GM18519 (cell line): ENCODE measurements at regions not wholly inside any gene's neighbourhood (a gene's known extent, or its start where the extent isn't known, plus 50 kb on each side); places are given as distances from the start of the nearest gene placed in this dataset.

Experiments
- ATAC-seq: cut with Tn5 transposase; IDR thresholded peaks from one replicate; pipeline ENCODE4 v1.9.1; 2021; ENCODE audit warnings: mild to moderate bottlenecking, moderate library complexity; ENCODE audit not compliant: unreplicated experiment, low FRiP score

DNA sequence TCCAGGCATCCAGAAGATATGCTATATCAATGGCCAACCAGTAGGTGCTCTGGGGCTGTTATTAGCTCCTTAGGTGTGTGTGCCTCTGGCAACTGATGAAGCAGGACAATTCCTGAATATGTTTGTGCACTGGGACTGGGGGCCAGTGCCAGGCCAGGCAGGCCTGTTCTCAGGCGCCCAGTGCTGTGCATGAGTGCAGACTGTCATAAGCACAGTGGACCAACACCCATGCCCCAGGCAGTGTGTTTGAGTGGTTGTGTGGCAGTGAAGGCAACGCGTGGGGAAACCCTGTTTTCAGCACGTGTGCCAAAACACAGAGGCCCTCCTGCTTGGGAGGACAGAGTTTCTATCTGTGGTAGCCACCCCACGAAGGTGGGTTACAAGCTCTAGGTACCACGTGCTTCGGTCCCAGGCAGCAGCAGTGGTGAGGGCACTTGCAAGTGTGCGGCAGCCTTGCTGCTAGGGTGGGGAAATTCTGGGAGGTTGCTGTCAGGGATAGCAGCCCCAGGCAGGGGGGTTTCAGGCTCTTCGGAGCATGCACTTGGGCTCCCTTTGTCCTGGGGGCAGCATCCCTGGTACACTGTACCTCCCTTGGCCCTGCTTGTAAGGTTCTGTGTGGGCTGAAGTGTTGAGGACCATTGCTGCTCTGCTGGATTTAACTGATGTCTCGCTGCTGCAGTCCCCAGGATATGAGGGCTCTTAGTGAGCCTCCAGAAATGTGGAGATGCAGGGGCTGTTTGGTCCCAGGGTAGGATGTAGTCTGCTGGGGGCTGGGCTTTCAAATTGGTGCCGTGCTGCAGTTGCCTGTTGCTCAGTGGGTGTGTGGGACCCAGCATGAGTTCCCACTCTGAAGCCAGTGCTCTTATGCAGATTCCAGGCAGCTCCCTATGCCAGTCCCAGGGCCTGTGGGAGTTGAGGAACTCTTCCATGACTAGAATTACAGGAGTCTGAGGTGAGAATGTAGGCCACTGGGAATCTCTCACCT is 280.9 kb downstream of the RPRM start:
- no peak for ATAC-seq

DNA sequence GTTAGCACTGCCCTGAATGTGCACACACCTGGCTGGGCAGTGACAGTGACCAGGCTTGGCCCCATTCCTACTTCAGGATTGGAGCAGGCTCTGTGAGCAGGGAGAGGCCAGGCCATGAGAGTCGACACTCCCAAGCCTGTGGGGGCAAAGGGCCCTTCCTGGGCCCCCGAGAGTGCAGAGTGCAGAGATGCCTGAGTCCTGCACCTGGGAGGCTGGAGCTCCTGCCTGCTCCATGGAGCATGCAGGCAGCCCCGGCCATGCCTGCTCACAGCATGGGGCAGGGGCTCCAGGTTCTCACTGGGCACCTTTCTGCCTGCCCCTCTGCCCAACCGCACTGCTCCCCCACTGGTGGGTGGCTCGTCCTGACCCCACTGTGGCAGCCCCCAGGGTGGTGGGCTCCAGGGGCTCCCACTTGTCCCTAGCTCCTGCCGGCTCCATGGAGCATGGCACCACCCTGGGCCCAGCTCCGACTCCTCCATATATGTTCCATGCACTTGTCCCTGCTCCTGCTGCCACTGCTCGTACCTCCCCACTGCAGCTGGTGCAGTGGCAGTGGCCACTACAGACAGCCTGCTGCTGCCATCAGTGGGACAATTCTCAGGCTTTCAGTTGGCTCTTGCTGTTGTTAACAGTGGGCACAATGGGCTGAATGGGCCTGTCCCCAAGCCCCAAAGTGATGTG is 282.0 kb downstream of the RPRM start:
- ATAC-seq: no peak

GRCh38 chr2:153195342-153195741 is 283.2 kb downstream of the RPRM start:
- no peak for ATAC-seq

- ATAC-seq: no peak
Measured at GRCh38 chr2:153189091-153189888, 289.3 kb downstream of the RPRM start.

DNA sequence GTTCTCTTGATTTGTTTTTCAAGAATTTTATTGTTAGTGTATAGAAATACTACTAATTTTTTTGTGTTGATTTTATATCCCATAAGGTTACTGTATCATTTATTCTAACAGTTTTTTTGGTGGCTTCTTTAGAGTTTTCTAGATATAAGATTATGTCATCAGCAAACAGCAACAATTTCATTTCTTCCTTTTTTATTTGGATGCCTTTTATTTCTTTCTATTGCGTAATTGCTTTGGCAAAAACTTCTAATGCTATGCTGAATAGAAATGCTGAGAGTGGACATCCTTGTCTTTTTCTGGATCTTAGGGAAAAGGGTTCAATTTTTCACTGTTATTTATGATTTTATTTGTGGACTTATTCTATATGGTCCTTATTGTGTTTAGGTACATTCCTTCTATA is 298.8 kb downstream of the RPRM start:
- ATAC-seq: no peak

DNA sequence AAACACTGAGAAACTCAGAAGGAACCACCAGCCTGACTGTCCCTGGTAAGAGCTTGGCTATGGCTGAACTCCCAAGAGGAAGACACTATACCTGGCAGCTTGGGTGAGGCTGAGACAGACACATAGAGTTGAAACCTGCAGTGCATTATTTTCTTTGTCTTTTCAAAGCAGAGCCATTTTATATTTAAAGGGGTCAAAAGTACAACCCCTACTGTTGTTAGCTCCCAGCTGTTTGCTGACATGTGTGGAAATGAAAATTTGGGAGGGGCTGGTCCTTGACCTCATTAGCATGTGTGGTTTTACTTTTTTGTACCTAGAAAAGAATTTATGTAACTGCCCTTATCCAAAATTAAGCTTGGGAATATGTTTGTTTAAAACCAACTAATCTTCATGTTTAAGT is 309.0 kb downstream of the RPRM start:
- ATAC-seq: no peak

- ATAC-seq: no peak
Measured at GRCh38 chr2:153165021-153165420, 313.5 kb downstream of the RPRM start.

- no peak for ATAC-seq
Measured at GRCh38 chr2:153163055-153163454, 315.5 kb downstream of the RPRM start.

- no peak for ATAC-seq
Measured at GRCh38 chr2:153156743-153157142, 321.8 kb downstream of the RPRM start.

- no peak for ATAC-seq
Measured at GRCh38 chr2:153152036-153152435, 326.5 kb downstream of the RPRM start.

DNA sequence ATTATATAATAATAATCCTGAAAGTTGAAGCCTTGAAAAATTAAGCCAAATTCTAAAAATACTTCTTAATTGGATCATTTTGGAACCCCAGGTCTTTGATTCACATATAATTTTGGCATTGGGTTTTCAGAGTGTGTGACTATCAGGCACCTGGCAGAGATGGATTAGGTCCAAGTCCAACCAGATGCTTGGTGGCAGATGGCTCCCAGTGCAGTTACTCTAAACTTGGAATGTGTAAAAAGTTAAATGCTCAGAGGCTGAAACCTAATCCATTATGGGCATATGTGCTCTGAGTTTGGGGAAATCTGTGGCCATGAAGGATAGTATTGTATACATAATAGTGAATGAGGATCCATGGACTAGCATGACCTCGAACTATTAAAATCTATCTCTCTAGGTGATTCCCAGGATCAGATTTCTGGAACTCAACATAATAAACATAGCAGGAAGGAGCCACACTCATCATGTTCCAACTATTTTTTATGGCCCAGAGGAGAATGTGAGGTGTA is 333.0 kb downstream of the RPRM start:
- no peak for ATAC-seq

- ATAC-seq: no peak
Measured at GRCh38 chr2:153143540-153143939, 335.0 kb downstream of the RPRM start.

- ATAC-seq: no peak
Measured at GRCh38 chr2:153140498-153140897, 338.1 kb downstream of the RPRM start.

DNA sequence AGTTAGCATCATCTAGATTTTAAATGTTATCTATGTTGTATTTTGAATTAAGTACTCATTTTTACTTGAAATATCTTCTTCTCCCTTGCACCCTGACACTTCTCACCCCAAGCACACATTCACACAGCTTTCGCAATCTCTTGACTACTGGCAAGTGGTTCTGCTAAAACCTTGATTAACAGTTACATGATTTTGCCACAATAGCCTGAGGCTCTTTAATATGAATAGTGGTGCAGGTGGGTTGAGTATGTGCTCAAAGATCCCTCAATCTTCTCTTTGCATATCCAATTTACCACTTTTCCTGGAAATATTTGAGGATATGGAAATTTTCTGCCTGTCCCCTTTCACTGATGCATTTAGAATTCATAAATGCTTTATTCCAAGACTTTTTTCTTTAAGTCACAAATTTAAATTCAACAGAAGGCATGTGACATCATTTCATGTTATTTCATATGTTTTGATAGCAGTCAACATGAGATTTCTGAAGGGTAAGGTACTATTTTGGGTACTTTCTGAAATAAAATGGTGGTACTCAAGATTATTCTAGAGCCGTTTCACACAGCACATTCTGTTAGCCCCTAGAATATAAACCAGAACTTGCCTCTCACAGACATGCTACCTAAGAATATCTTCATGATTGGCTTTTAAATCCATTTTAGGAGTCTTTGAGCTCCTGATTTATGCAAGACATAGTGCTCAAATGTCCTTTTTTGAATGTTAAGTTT is 339.7 kb downstream of the RPRM start:
- no peak for ATAC-seq

DNA sequence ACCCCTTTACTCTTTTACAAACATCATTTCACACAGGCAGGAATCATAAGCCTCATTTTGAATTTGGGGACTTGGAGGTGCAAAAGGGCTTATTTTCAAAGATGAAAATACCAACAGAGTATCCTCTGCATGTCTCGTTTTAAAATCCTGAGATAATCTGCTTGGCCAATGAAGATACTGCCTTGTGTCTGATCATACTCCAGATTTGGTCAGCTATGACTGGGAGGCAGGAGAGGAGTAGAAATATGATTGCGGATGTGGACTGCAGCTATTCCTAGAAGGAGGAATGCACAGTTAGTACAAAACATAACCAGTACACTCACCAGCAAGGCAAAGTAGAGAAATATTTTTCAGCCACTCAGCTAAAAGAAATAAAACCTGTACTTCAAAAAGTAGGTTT is 342.3 kb downstream of the RPRM start:
- ATAC-seq: no peak

DNA sequence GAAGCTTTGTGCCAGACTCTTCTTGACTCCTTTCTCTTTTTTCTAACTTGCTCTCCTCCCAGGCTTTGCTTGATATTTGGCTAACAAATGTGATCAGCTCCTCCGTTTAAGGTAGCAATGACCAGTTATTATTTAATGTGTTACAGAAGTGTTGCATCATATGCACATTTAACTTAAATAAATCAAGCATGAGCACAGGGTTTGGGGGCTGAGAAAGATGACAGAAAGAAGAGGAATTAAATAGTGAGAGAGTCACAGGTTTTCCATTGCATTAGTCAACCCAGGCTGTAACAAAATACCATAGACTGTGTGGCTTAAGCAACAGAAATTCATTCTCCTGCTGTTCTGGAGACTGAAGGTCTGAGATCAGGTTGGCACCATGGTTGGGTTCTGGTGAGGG is 343.8 kb downstream of the RPRM start:
- ATAC-seq: no peak

DNA sequence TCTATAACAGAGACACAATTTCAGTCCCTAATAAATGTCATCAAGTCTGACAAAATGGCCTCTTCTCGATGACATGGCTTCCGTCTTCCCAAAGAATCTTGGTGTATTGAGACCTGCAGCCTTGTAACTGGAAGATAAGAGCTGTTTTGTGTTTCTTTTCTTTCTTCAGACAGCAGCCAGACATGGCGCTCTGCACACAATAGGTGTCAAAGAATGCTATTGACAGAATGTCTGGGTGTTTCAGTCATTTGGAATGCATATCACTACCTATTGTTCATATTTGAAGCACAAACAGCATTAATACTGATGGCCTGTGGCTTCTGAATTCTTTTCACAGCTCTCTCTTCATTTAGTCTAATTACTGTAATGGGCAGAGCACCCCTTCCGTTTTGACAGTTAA is 344.8 kb downstream of the RPRM start:
- no peak for ATAC-seq

GRCh38 chr2:153132418-153132817 is 346.1 kb downstream of the RPRM start:
- ATAC-seq: no peak

DNA sequence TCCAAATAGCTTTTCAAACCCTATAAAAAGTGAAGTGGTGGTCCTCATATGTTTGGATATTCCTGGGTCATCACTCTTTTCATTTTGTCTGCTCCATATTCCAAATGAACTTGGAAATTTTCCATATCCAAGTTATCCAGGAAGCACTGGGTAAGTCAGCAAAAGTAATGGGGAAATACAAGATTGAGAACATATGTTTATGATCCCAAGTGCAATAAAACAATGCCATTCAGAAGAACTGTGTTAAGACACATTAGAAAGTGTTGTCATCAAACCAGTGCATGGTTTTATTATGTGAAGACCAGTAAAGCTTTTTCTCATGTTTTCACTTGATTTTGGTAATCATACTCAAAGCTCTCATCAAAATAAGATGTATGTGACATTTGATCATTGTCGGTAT is 363.4 kb downstream of the RPRM start:
- ATAC-seq: no peak

DNA sequence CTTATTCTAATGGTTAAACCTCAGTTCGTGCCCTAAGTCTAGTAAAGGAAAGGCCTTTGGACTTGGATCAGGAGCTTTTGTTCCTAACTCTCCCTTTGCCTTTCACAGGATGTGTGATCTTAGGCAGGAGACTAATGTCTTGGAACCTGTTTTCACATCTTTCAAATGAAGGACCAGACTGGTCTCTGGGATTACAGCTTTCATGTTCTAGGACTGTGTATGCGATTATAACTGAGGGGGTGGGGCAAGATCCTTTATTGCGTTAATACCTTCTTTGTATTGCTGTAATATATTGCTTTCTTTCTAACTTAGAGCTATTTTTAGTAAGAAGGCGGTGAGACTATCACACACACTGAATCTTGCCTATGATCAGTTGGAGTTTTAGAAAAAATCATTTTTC is 368.1 kb downstream of the RPRM start:
- no peak for ATAC-seq
